Hepatocyte (in vitro differentiated cells): ENCODE measurements at regions not wholly inside any gene's neighbourhood (a gene's known extent, or its start where the extent isn't known, plus 50 kb on each side); places are given as distances from the start of the nearest gene placed in this dataset.
A peak's percentile ranks its signal among the peaks of the same experiment; 100 is the strongest.

Source experiments
- DNase-seq: peaks from one replicate; pipeline ENCODE4 v3.0.0-alpha.2; 2016; ENCODE audit warnings: low spot score
- H2AFZ ChIP-seq: fragments of 200-600 bp; sonication (generic); 2 replicates; pipeline ENCODE4 v1.6.0; 2016; ENCODE audit warnings: antibody characterized with exemption, mild to moderate bottlenecking
- H3K27ac ChIP-seq: fragments of 200-600 bp; sonication (generic); 2 replicates; pipeline ENCODE4 v1.5.1; 2016; ENCODE audit warnings: mild to moderate bottlenecking
- H3K27me3 ChIP-seq: fragments of 200-600 bp; sonication (generic); 2 replicates; pipeline ENCODE4 v1.6.1; 2016
- H3K36me3 ChIP-seq: fragments of 200-600 bp; sonication (generic); replicated peaks from 2 replicates; pipeline ENCODE4 v1.5.1; 2016; ENCODE audit warnings: low read depth; ENCODE audit not compliant: insufficient read depth
- H3K4me1 ChIP-seq: fragments of 200-600 bp; sonication (generic); 2 replicates; pipeline ENCODE4 v1.5.1; 2016; ENCODE audit warnings: mild to moderate bottlenecking, moderate library complexity; ENCODE audit not compliant: insufficient read depth
- H3K4me2 ChIP-seq: fragments of 200-600 bp; sonication (generic); 2 replicates; pipeline ENCODE4 v1.6.0; 2016
- H3K4me3 ChIP-seq: fragments of 200-600 bp; sonication (generic); 2 replicates; pipeline ENCODE4 v1.5.1; 2016; ENCODE audit warnings: mild to moderate bottlenecking
- H3K79me2 ChIP-seq: fragments of 200-600 bp; sonication (generic); 2 replicates; pipeline ENCODE4 v1.6.0; 2017; ENCODE audit warnings: mild to moderate bottlenecking
- H3K9me2 ChIP-seq: fragments of 200-600 bp; sonication (generic); replicated peaks from 2 replicates; pipeline ENCODE4 v1.6.0; 2017; ENCODE audit warnings: mild to moderate bottlenecking; ENCODE audit not compliant: insufficient read depth
- H3K9me3 ChIP-seq: fragments of 200-600 bp; sonication (generic); 2 replicates; pipeline ENCODE4 v1.5.1; 2016; ENCODE audit warnings: low read depth, mild to moderate bottlenecking
- H4K20me1 ChIP-seq: fragments of 200-600 bp; sonication (generic); 2 replicates; pipeline ENCODE4 v1.6.0; 2016; ENCODE audit warnings: mild to moderate bottlenecking; ENCODE audit not compliant: insufficient read depth, poor library complexity, severe bottlenecking
- EZH2 ChIP-seq: fragments of 200-600 bp; sonication (generic); IDR thresholded peaks from 2 replicates; pipeline ENCODE4 v1.6.1; 2016; ENCODE audit warnings: antibody characterized with exemption, mild to moderate bottlenecking, borderline replicate concordance
- EZH2phosphoT487 ChIP-seq: fragments of 200-600 bp; sonication (generic); IDR thresholded peaks from one replicate; pipeline ENCODE4 v1.6.1; 2018; ENCODE audit warnings: antibody characterized with exemption, mild to moderate bottlenecking, low read depth, moderate library complexity; ENCODE audit not compliant: unreplicated experiment, severe bottlenecking
- WGBS: methylation state at CpG from one replicate; pipeline ENCODE4 v1.1.6; 2016; ENCODE audit warnings: low lambda C conversion rate; ENCODE audit errors: missing lambda C conversion rate; 5-methylcytosine and 5-hydroxymethylcytosine counted together
- TF ChIP-seq, protein P1 (sequence below): fragments of 200-600 bp; sonication (generic); IDR thresholded peaks from 2 replicates; pipeline ENCODE4 v1.5.1; 2016; ENCODE audit warnings: antibody characterized with exemption, mild to moderate bottlenecking; ENCODE audit not compliant: poor library complexity

DNA sequence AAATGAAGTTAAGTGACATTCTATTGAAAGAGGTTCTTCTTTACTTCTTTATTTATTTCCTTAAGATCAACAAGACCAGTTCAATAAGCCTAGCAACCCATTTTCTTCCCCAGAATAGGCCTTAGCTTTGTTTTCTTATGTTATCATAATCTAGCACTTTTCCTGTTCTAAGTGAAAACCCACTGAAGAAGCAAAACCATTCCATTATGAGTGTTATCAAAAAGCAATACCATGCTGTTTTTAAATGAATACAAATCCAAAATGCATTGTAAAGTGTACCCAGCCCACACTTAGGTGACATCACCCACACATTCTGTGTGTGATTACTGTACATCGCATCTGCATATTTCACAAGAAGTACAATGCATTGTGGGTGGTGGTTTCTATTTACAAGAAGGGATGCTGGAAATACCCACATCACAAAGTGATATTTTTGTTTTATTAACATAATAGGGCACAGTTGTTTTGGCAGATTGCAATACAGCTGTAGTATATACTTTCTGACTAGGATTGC is 679.5 kb downstream of the KCNJ3 start:
- H4K20me1 ChIP-seq = no peaks in the 10 kb centered on the region
- H3K9me3 ChIP-seq = no peaks in the 10 kb centered on the region
- no peaks in the 10 kb centered on the region for H3K36me3 ChIP-seq
- no peak overlapping the region for H2AFZ ChIP-seq
- H3K9me2 ChIP-seq = no peaks in the 10 kb centered on the region
- H3K79me2 ChIP-seq = no peaks in the 10 kb centered on the region
- H3K4me2 ChIP-seq = no peak overlapping the region
- no peak for DNase-seq
- no peaks in the 10 kb centered on the region for H3K4me1 ChIP-seq
- H3K27ac ChIP-seq = no peak overlapping the region
- 86% methylated on average over 1 of the region's 1 CpG for WGBS
- H3K4me3 ChIP-seq = no peak overlapping the region
- no peaks in the 10 kb centered on the region for H3K27me3 ChIP-seq
- TF ChIP-seq EZH2phosphoT487 (no peak), EZH2 (no peak)
- TF ChIP-seq, protein P1, sequence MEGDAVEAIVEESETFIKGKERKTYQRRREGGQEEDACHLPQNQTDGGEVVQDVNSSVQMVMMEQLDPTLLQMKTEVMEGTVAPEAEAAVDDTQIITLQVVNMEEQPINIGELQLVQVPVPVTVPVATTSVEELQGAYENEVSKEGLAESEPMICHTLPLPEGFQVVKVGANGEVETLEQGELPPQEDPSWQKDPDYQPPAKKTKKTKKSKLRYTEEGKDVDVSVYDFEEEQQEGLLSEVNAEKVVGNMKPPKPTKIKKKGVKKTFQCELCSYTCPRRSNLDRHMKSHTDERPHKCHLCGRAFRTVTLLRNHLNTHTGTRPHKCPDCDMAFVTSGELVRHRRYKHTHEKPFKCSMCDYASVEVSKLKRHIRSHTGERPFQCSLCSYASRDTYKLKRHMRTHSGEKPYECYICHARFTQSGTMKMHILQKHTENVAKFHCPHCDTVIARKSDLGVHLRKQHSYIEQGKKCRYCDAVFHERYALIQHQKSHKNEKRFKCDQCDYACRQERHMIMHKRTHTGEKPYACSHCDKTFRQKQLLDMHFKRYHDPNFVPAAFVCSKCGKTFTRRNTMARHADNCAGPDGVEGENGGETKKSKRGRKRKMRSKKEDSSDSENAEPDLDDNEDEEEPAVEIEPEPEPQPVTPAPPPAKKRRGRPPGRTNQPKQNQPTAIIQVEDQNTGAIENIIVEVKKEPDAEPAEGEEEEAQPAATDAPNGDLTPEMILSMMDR = no peak

DNA sequence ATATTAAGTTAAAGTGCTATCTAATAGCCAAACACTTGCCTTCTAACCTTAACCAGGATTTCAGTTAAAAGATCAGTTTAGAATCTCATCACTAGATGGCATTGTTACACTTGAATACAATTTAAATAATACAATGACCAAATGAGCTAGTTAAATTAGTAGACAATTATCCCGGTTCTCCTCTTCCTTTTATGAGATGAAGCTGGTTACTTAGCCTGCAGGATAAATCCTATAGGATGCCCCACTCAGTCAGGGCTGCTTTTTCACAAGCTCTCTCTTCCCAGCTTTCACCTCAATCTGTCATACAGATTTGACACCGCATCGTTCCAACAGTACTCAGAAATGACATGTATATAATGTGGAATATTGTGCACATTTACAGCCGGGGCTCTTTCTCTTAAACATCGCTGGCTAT is 678.8 kb downstream of the KCNJ3 start:
- TF ChIP-seq, protein P1 = peak; percentile 68
- no peak for TF ChIP-seq EZH2
- Histone ChIP-seq H3K79me2 (no peaks in the 10 kb centered on the region), H3K4me3 (no peak overlapping the region), H3K27me3 (no peaks in the 10 kb centered on the region), H3K9me2 (no peaks in the 10 kb centered on the region), H3K36me3 (no peaks in the 10 kb centered on the region), H3K4me1 (no peaks in the 10 kb centered on the region), H2AFZ (no peak overlapping the region), H4K20me1 (no peaks in the 10 kb centered on the region), H3K4me2 (no peak overlapping the region), H3K27ac (no peak overlapping the region), H3K9me3 (no peaks in the 10 kb centered on the region)
- WGBS = 68% methylated on average over 5 of the region's 5 CpGs
- peak; percentile 30 for DNase-seq

DNA sequence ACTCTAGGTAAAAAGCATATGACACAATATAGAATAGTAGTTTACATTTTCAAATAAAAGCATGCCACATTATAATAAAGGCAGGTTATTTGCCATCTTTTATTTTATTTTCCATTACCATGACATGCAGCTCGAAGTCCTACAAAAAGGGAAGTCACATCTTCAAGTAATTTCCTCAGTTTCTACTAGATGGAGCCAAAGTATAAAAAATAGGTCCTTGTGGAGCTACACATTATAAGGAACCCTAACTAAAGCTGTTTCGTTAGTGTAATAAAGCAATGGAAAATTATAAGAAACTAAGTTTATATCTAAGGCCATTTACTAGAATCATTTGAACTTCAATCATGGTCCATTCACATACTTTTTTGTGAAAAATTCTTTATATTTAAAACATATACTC is 674.5 kb downstream of the KCNJ3 start:
- H3K4me1 ChIP-seq = no peaks in the 10 kb centered on the region
- no peaks in the 10 kb centered on the region for H3K27me3 ChIP-seq
- WGBS = 41% methylated on average over 2 of the region's 2 CpGs
- TF ChIP-seq EZH2 (no peak), EZH2phosphoT487 (no peak)
- TF ChIP-seq, protein P1 = peak; percentile 61
- no peaks in the 10 kb centered on the region for H3K9me3 ChIP-seq
- H4K20me1 ChIP-seq = no peaks in the 10 kb centered on the region
- no peaks in the 10 kb centered on the region for H3K9me2 ChIP-seq
- no peak overlapping the region for H3K27ac ChIP-seq
- no peak overlapping the region for H3K4me2 ChIP-seq
- H3K4me3 ChIP-seq = no peak overlapping the region
- peak; percentile 19 for DNase-seq
- no peaks in the 10 kb centered on the region for H3K79me2 ChIP-seq
- no peaks in the 10 kb centered on the region for H3K36me3 ChIP-seq
- no peak overlapping the region for H2AFZ ChIP-seq

DNA sequence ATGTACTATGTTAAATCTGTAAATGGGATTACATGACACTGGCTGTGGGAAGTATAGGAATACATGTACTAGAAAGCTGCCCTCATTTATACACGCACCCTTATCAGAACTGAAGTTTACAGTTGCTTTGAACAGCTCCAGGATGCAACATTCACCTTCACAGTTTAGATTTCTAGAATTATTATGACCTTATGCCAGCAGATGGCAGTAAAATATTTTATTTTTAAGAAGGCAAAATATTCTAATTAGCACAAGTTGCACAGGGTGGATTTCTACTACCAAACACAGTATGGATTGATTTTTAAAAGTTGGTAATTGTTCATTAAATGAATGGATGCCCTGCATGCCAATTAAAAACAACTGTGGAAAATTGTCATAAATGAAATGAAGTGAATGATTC is 670.4 kb downstream of the KCNJ3 start:
- Histone ChIP-seq H3K36me3 (no peaks in the 10 kb centered on the region), H3K27ac (no peak overlapping the region), H3K79me2 (no peaks in the 10 kb centered on the region), H3K27me3 (no peaks in the 10 kb centered on the region), H3K4me1 (no peaks in the 10 kb centered on the region), H3K4me3 (no peak overlapping the region), H4K20me1 (peaks cover 3% of the 10 kb centered on the region), H3K9me2 (no peaks in the 10 kb centered on the region), H2AFZ (no peak overlapping the region), H3K4me2 (no peak overlapping the region), H3K9me3 (no peaks in the 10 kb centered on the region)
- TF ChIP-seq, protein P1 = peak; percentile 53
- TF ChIP-seq EZH2phosphoT487 = no peak
- 24% methylated on average over 1 of the region's 1 CpG for WGBS
- peak; percentile 24 for DNase-seq
